Neuron (in vitro differentiated cells): ENCODE measurements at regions not wholly inside any gene's neighbourhood (a gene's known extent, or its start where the extent isn't known, plus 50 kb on each side); places are given as distances from the start of the nearest gene placed in this dataset.
"Not testable (repeated sequence)": the region's sequence is repeated elsewhere in the genome, so short reads cannot be mapped to it uniquely, and the experiment has no call there.

Source experiments
- H2AFZ ChIP-seq: one replicate; pipeline ENCODE4 v1.6.1; 2013; ENCODE audit warnings: low read depth, mild to moderate bottlenecking, inconsistent platforms, low read length, moderate library complexity
- H3K27me3 ChIP-seq: one replicate; pipeline ENCODE4 v1.6.1; 2013; ENCODE audit warnings: low read length; ENCODE audit not compliant: insufficient read depth
- H3K36me3 ChIP-seq: one replicate; pipeline ENCODE4 v1.6.1; 2013; ENCODE audit warnings: low read length; ENCODE audit not compliant: insufficient read depth
- H3K4me1 ChIP-seq: one replicate; pipeline ENCODE4 v1.6.1; 2013; ENCODE audit warnings: low read length; ENCODE audit not compliant: insufficient read depth
- H3K4me3 ChIP-seq: 2 replicates; pipeline ENCODE4 v1.5.1; 2013; ENCODE audit warnings: mild to moderate bottlenecking, low read length, moderate library complexity
- H3K9me3 ChIP-seq: one replicate; pipeline ENCODE4 v1.6.1; 2013; ENCODE audit warnings: low read length

- Histone ChIP-seq H3K4me3 (no peak overlapping the region), H3K9me3 (peaks cover 2% of the 10 kb centered on the region), H3K36me3 (no peaks in the 10 kb centered on the region), H3K4me1 (no peaks in the 10 kb centered on the region), H2AFZ (no peak overlapping the region), H3K27me3 (no peaks in the 10 kb centered on the region)
Observed at GRCh38 chr15:79492065-79492464, 59.9 kb downstream of the MINAR1 start.

DNA sequence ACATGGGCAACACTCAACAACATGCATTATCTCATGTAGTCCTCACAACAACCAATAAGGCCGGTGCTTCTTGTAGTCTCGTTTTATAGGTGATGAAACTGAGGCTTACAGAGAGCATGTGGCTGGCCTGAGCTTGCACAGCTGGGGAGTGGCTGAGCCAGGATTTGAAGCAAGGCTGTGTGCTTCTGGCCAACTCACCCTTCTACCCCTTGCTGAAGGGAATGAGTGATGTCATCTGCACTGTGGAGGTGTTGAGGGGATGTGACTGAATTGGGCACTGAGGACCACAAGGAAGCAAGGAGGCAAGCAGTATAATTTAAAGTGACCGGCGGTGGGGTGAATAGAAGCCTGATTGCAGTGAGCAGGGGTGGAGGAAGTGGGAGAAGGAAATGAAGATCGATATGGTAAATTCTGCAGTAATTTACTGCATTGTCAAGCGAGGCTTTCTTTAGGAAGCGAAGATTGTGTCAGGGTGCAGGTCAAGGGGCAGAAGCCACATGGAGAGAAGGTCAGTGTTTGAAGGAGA lies 62.3 kb downstream of the MINAR1 start:
- Histone ChIP-seq H3K36me3 (no peaks in the 10 kb centered on the region), H3K27me3 (no peaks in the 10 kb centered on the region)

GRCh38 chr15:79494963-79495755 lies 63.0 kb downstream of the MINAR1 start:
- Histone ChIP-seq H3K4me1 (no peaks in the 10 kb centered on the region), H3K4me3 (no peak overlapping the region), H3K36me3 (no peaks in the 10 kb centered on the region), H3K9me3 (peaks cover 2% of the 10 kb centered on the region), H3K27me3 (no peaks in the 10 kb centered on the region), H2AFZ (no peak overlapping the region)

More for the DNA sequence above, 62.3 kb downstream of the MINAR1 start:
- Histone ChIP-seq H3K4me3 (no peak overlapping the region), H2AFZ (no peak overlapping the region), H3K4me1 (no peaks in the 10 kb centered on the region), H3K9me3 (peaks cover 2% of the 10 kb centered on the region)

GRCh38 chr15:79495775-79496174 lies 63.6 kb downstream of the MINAR1 start:
- Histone ChIP-seq H2AFZ (no peak overlapping the region), H3K4me3 (no peak overlapping the region), H3K9me3 (peaks cover 2% of the 10 kb centered on the region), H3K4me1 (no peaks in the 10 kb centered on the region), H3K36me3 (no peaks in the 10 kb centered on the region), H3K27me3 (no peaks in the 10 kb centered on the region)

DNA sequence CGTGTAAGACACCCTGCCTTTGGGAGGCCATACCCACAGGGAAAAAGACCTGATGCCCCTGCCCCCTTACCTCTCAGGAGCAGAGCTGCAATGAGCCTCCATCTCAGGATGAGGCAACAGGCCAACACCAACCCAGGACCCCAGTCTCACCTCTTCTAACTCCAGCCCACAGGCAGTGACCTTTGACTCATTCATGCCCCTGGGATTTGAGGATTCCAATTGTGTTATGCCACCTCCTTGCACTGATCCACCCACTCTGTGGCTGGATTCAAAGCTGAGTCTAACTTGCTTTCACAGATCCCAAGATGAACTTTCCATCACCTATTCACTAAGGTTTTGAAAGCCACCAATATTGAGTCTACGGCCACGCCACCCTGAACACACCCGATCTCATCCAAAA lies 64.7 kb downstream of the MINAR1 start:
- no peaks in the 10 kb centered on the region for H3K4me1 ChIP-seq
- peaks cover 2% of the 10 kb centered on the region for H3K9me3 ChIP-seq
- H3K4me3 ChIP-seq, result no peak overlapping the region
- no peaks in the 10 kb centered on the region for H3K27me3 ChIP-seq
- no peaks in the 10 kb centered on the region for H3K36me3 ChIP-seq
- H2AFZ ChIP-seq, result no peak overlapping the region

- Histone ChIP-seq H3K27me3 (no peaks in the 10 kb centered on the region), H3K4me1 (no peaks in the 10 kb centered on the region), H3K36me3 (no peaks in the 10 kb centered on the region), H3K9me3 (no peaks in the 10 kb centered on the region), H2AFZ (no peak overlapping the region), H3K4me3 (no peak overlapping the region)
Observed at GRCh38 chr15:79501086-79501485, 69.0 kb downstream of the MINAR1 start.

GRCh38 chr15:79505956-79506355 lies 73.8 kb downstream of the MINAR1 start:
- no peak overlapping the region for H3K4me3 ChIP-seq
- H3K36me3 ChIP-seq, result no peaks in the 10 kb centered on the region
- H3K27me3 ChIP-seq, result peaks cover 9% of the 10 kb centered on the region
- no peak overlapping the region for H2AFZ ChIP-seq
- no peaks in the 10 kb centered on the region for H3K4me1 ChIP-seq
- H3K9me3 ChIP-seq, result no peaks in the 10 kb centered on the region

GRCh38 chr15:79512844-79513243 lies 80.7 kb downstream of the MINAR1 start:
- H3K9me3 ChIP-seq, H3K36me3 ChIP-seq, H2AFZ ChIP-seq, H3K4me3 ChIP-seq, H3K4me1 ChIP-seq: not testable (repeated sequence)
- peaks cover 12% of the 10 kb centered on the region for H3K27me3 ChIP-seq

DNA sequence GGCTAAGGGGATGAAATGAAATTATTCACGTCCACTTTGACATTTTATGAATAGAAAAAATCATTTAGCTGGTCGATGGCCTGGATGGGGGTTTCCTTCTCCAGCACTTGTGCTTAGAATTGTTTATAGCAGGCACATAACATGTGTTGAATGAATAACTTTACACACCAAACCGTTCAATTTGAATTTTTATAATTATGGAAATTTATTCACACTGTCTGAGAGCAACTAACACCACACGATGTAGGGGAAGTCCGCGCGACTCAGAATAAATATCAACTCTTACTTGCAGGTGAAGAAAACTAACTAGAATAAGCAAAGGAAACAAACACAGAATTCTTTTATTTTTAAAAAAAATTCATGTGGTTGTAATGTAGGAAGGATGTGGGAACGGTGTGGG lies 81.3 kb downstream of the MINAR1 start:
- H3K36me3 ChIP-seq, result no peaks in the 10 kb centered on the region
- H3K9me3 ChIP-seq, result no peaks in the 10 kb centered on the region
- no peak overlapping the region for H2AFZ ChIP-seq
- H3K4me1 ChIP-seq, result no peaks in the 10 kb centered on the region
- H3K4me3 ChIP-seq, result no peak overlapping the region
- peaks cover 12% of the 10 kb centered on the region for H3K27me3 ChIP-seq

- Histone ChIP-seq H3K27me3 (peaks cover 10% of the 10 kb centered on the region), H2AFZ (no peak overlapping the region), H3K9me3 (no peaks in the 10 kb centered on the region), H3K36me3 (no peaks in the 10 kb centered on the region), H3K4me3 (no peak overlapping the region), H3K4me1 (no peaks in the 10 kb centered on the region)
Observed at GRCh38 chr15:79513940-79514339, 81.8 kb downstream of the MINAR1 start.

- no peaks in the 10 kb centered on the region for H3K36me3 ChIP-seq
- H3K4me3 ChIP-seq, result no peak overlapping the region
- H3K9me3 ChIP-seq, result no peaks in the 10 kb centered on the region
- no peaks in the 10 kb centered on the region for H3K4me1 ChIP-seq
- peaks cover 3% of the 10 kb centered on the region for H3K27me3 ChIP-seq
- H2AFZ ChIP-seq, result no peak overlapping the region
Observed at GRCh38 chr15:79515300-79516027, 83.3 kb downstream of the MINAR1 start.

GRCh38 chr15:79516155-79516554 lies 84.0 kb downstream of the MINAR1 start:
- Histone ChIP-seq H3K9me3 (no peaks in the 10 kb centered on the region), H3K27me3 (peaks cover 3% of the 10 kb centered on the region), H2AFZ (no peak overlapping the region), H3K4me1 (no peaks in the 10 kb centered on the region), H3K36me3 (no peaks in the 10 kb centered on the region), H3K4me3 (no peak overlapping the region)

DNA sequence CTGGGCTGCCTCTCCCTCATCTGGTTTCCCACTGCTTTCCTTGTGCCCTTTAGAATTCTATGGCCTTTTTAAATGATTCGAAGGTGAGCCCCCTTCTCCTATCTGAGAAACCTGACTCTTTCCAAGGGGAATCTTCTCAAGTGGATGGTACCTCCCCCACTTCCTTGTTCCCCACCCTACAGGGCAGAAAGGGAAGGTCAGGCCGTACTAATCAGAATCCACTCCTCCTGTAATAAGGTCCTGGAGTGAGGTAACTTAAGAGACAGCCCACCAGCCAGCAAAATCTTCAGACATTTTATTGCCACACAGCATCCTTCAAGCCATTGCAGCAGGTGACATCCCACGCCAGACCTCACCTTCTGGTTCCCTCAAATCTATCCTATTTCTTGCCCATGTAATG lies 84.5 kb downstream of the MINAR1 start:
- Histone ChIP-seq H3K36me3 (no peaks in the 10 kb centered on the region), H3K27me3 (peaks cover 2% of the 10 kb centered on the region), H3K9me3 (no peaks in the 10 kb centered on the region), H3K4me1 (no peaks in the 10 kb centered on the region), H2AFZ (no peak overlapping the region), H3K4me3 (no peak overlapping the region)
